Heart left ventricle (tissue), 13 donors: ENCODE measurements at regions not wholly inside any gene's neighbourhood (a gene's known extent, or its start where the extent isn't known, plus 50 kb on each side); places are given as distances from the start of the nearest gene placed in this dataset.

ENCODE experiments used
- CTCF ChIP-seq, 12 donors: fragments of 200-600 bp; sonication (generic) in 4 of 12; IDR thresholded peaks; one replicate each; pipeline versions ENCODE4 v1.5.0 to v1.8.0; 2018 to 2022; ENCODE audit warnings: antibody characterized with exemption in 12 of 12, mild to moderate bottlenecking in 5 of 12
- POLR2A ChIP-seq, 2 donors: fragments of 450-650 bp; IDR thresholded peaks; one replicate each; pipeline ENCODE4 v1.6.1; 2017; ENCODE audit warnings: antibody characterized with exemption in 2 of 2, mild to moderate bottlenecking in 2 of 2, moderate library complexity in 2 of 2
- donor health status: ischemic (EF 13 %, LVEDD 7.1; RV severe dilation, severe dysfunction).
- donor health status: DM: no; HTN: yes; CAD: no.
- donor health status: DM: no; HTN: no; CAD: no.
- donor health status: ischemic (EF 25% LVEDD 6.9; RV normal size, moderate dysfunction).
- donor health status: ischemic (EF 25% LVEDD 5.7; RV mildly dilated, moderate dysfunction).
- donor health status: ischemic (EF 35%, LVEDD 5.7; RV mildly dilated, moderate dysfunction).
- donor health status: nonischemic (EF 11% LVEDD 7.7; RV severe dilation, severe dysfunction).
- donor health status: DM: yes; HTN: yes; CAD: no.
- donor health status: PGD.
- donor health status: ischemic (EF 29% LVEDD 5.4; RV normal size, mild dysfunction).
- donor health status: nonischemic (EF 23%, LVEDD 6.1; RV moderate dilation, normal function).

- TF ChIP-seq CTCF (IDR thresholded peaks at IDR 0.05) (no peak), POLR2A (IDR thresholded peaks at IDR 0.05) (no peak)
These were observed 163.2 kb downstream of the DYRK2 start for GRCh38 chr12:67811437-67812361.
